IMR-90 (cell line): ENCODE measurements at regions not wholly inside any gene's neighbourhood (a gene's known extent, or its start where the extent isn't known, plus 50 kb on each side); places are given as distances from the start of the nearest gene placed in this dataset.

Experiments used
- BHLHE40 ChIP-seq: fragments of 150-350 bp; IDR thresholded peaks from 2 replicates; pipeline ENCODE4 v1.6.1; 2016; ENCODE audit warnings: mild to moderate bottlenecking, low read depth, low read length
- CEBPB ChIP-seq: IDR thresholded peaks from 2 replicates; pipeline ENCODE4 v1.6.1; 2012; ENCODE audit warnings: low read depth, low read length, improper control_type of control experiment
- ELK1 ChIP-seq: fragments of 150-350 bp; IDR thresholded peaks from 2 replicates; pipeline ENCODE4 v1.6.1; 2016; ENCODE audit warnings: low read depth, mild to moderate bottlenecking, low read length, moderate library complexity, borderline replicate concordance
- FOS ChIP-seq: fragments of 150-350 bp; IDR thresholded peaks from 2 replicates; pipeline ENCODE4 v1.6.1; 2016; ENCODE audit warnings: low read depth, low read length
- MAFK ChIP-seq: IDR thresholded peaks from 2 replicates; pipeline ENCODE4 v1.6.1; 2012; ENCODE audit warnings: low read depth, low read length, improper control_type of control experiment
- MAZ ChIP-seq: IDR thresholded peaks from 2 replicates; pipeline ENCODE4 v1.6.1; 2012; ENCODE audit warnings: low read depth, mild to moderate bottlenecking, low read length, improper control_type of control experiment, moderate library complexity, borderline replicate concordance
- MXI1 ChIP-seq: IDR thresholded peaks from 2 replicates; pipeline ENCODE4 v1.6.1; 2012; ENCODE audit warnings: low read depth, mild to moderate bottlenecking, low read length, moderate library complexity, borderline replicate concordance
- POLR2A ChIP-seq: IDR thresholded peaks from 2 replicates; pipeline ENCODE4 v1.6.1; 2012; ENCODE audit warnings: mild to moderate bottlenecking, low read depth, low read length
- RAD21 ChIP-seq: IDR thresholded peaks from 2 replicates; pipeline ENCODE4 v1.6.1; 2012; ENCODE audit warnings: low read length, improper control_type of control experiment
- RCOR1 ChIP-seq: IDR thresholded peaks from 2 replicates; pipeline ENCODE4 v1.6.1; 2012; ENCODE audit warnings: mild to moderate bottlenecking, low read length, improper control_type of control experiment; ENCODE audit not compliant: insufficient replicate concordance
- RFX5 ChIP-seq: IDR thresholded peaks from 2 replicates; pipeline ENCODE4 v1.8.0; 2012; ENCODE audit warnings: low read depth, mild to moderate bottlenecking, low read length, moderate library complexity
- SMC3 ChIP-seq: fragments of 150-350 bp; IDR thresholded peaks from 2 replicates; pipeline ENCODE4 v1.6.1; 2016; ENCODE audit warnings: low read depth, mild to moderate bottlenecking, antibody characterized with exemption, low read length, moderate library complexity
- TF ChIP-seq, protein P1 (sequence below): conservative IDR thresholded peaks from 2 replicates; pipeline ENCODE4 v1.5.1; 2012; ENCODE audit warnings: mild to moderate bottlenecking, low read depth, low read length, improper control_type of control experiment
- TF ChIP-seq, protein P2 (sequence below): fragments of 150-350 bp; IDR thresholded peaks from 2 replicates; pipeline ENCODE4 v1.6.1; 2017; ENCODE audit warnings: mild to moderate bottlenecking, antibody characterized with exemption, low read length, low read depth

GRCh38 chr17:72424505-72425117 is 303.8 kb downstream of the SOX9 start:
- TF ChIP-seq, protein P1, sequence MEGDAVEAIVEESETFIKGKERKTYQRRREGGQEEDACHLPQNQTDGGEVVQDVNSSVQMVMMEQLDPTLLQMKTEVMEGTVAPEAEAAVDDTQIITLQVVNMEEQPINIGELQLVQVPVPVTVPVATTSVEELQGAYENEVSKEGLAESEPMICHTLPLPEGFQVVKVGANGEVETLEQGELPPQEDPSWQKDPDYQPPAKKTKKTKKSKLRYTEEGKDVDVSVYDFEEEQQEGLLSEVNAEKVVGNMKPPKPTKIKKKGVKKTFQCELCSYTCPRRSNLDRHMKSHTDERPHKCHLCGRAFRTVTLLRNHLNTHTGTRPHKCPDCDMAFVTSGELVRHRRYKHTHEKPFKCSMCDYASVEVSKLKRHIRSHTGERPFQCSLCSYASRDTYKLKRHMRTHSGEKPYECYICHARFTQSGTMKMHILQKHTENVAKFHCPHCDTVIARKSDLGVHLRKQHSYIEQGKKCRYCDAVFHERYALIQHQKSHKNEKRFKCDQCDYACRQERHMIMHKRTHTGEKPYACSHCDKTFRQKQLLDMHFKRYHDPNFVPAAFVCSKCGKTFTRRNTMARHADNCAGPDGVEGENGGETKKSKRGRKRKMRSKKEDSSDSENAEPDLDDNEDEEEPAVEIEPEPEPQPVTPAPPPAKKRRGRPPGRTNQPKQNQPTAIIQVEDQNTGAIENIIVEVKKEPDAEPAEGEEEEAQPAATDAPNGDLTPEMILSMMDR: no peak
- no peak for TF ChIP-seq POLR2A
- no peak for TF ChIP-seq RAD21
- TF ChIP-seq SMC3: no peak
- TF ChIP-seq CEBPB: no peak
- TF ChIP-seq ELK1: no peak
- TF ChIP-seq RFX5: no peak
- TF ChIP-seq, protein P2, sequence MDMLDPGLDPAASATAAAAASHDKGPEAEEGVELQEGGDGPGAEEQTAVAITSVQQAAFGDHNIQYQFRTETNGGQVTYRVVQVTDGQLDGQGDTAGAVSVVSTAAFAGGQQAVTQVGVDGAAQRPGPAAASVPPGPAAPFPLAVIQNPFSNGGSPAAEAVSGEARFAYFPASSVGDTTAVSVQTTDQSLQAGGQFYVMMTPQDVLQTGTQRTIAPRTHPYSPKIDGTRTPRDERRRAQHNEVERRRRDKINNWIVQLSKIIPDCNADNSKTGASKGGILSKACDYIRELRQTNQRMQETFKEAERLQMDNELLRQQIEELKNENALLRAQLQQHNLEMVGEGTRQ: no peak
- no peak for TF ChIP-seq BHLHE40
- TF ChIP-seq RCOR1: no peak
- TF ChIP-seq MAFK: no peak
- no peak for TF ChIP-seq MXI1
- no peak for TF ChIP-seq MAZ
- TF ChIP-seq FOS: no peak
